ENCODE measurements at regions not wholly inside any gene's neighbourhood (a gene's known extent, or its start where the extent isn't known, plus 50 kb on each side); places are given as distances from the start of the nearest gene placed in this dataset.

GRCh38 chr4:32462944-32463343 is 1742.8 kb downstream of the PCDH7 start:
- Histone ChIP-seq H3K36me3 (no peaks in the 10 kb centered on the region), H3K9me3 (peaks cover 0 to 7% (median 0%) of the 10 kb centered on the region in 11 donors), H3K27me3 (no peaks in the 10 kb centered on the region), H3K27ac (no peak overlapping the region), H3K4me3 (no peak overlapping the region), H3K4me1 (no peaks in the 10 kb centered on the region)
- DNase-seq (no peak), ATAC-seq (no peak)
- WGBS, 2 donors = 62 to 63% methylated on average over 1 of the region's 1 CpG
- intact Hi-C loops (cut with DNase I) = no loop called here
- TF ChIP-seq CTCF (IDR thresholded peaks at IDR 0.05) = peak in 4 of 9 donors; percentile 20 to 45 (median 28)

DNA sequence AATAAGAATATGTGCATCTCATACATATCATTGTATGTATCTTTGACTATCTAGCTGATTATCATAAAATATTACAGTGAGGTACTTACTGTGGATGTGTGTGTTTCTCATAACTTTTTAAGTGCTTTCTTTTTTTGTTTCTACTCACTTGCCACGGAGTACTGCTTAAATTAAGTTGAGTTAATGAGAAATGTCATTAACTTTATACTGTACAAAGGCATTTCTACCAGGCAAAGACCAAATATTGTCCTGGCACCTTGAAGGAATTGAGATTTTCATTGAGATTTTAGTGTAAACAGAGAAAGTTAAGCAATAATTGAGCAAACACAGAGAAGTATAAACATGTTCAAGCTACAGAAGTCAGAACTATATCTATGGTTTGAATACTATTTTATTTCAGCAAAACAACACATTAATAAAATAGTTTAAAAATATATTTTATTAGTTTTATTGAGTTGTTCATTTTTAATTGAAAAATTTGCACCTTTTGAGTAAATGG is 1750.0 kb downstream of the PCDH7 start:
- Histone ChIP-seq H3K27me3 (no peaks in the 10 kb centered on the region), H3K9me3 (no peaks in the 10 kb centered on the region), H3K4me1 (no peaks in the 10 kb centered on the region), H3K27ac (no peak overlapping the region), H3K36me3 (no peaks in the 10 kb centered on the region), H3K4me3 (no peak overlapping the region)
- WGBS, 2 donors = 44 to 66% methylated on average over 1 of the region's 1 CpG
- intact Hi-C loops (cut with DNase I) = no loop called here
- no peak for TF ChIP-seq CTCF (IDR thresholded peaks at IDR 0.05)
- ATAC-seq (no peak), DNase-seq (no peak)

GRCh38 chr4:32472918-32473317 is 1752.7 kb downstream of the PCDH7 start:
- H3K4me3 ChIP-seq = no peak overlapping the region
- no peak overlapping the region for H3K27ac ChIP-seq
- TF ChIP-seq CTCF (IDR thresholded peaks at IDR 0.05) = no peak
- WGBS, 2 donors = 38 to 49% methylated on average over 2 of the region's 2 CpGs
- no peaks in the 10 kb centered on the region for H3K27me3 ChIP-seq
- no peak for DNase-seq
- H3K9me3 ChIP-seq = no peaks in the 10 kb centered on the region
- no peaks in the 10 kb centered on the region for H3K4me1 ChIP-seq
- intact Hi-C loops (cut with DNase I) = no loop called here
- no peaks in the 10 kb centered on the region for H3K36me3 ChIP-seq
- no peak for ATAC-seq

DNA sequence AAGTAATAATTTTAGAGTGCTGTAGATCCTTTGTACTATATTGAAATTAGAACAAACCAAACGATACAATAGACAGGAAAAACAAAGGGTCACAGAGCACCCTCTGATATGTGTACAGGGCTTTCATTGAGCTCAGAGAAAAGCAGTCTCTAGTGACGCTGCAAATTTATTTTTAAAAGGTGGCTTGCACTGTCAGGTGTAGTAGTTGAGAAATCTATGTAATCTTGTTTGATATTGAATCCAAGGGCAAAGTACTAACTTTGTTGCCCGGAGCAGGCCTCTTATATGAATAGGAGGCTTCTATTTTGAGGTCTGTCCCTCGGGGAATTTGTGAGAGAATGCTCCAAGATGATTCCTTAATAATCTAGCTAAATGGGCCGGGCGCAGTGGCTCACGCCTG is 1755.5 kb downstream of the PCDH7 start:
- 71 to 73% methylated on average over 7 of the region's 7 CpGs for WGBS, 2 donors
- no peaks in the 10 kb centered on the region for H3K27me3 ChIP-seq
- H3K27ac ChIP-seq = no peak overlapping the region
- no peaks in the 10 kb centered on the region for H3K36me3 ChIP-seq
- TF ChIP-seq CTCF (IDR thresholded peaks at IDR 0.05) = no peak
- intact Hi-C loops (cut with DNase I) = no loop called here
- H3K4me3 ChIP-seq = no peak overlapping the region
- ATAC-seq (no peak), DNase-seq (no peak)
- H3K4me1 ChIP-seq = no peaks in the 10 kb centered on the region
- H3K9me3 ChIP-seq = no peaks in the 10 kb centered on the region
